Mammary epithelial cell (primary cell): ENCODE measurements at regions not wholly inside any gene's neighbourhood (a gene's known extent, or its start where the extent isn't known, plus 50 kb on each side); places are given as distances from the start of the nearest gene placed in this dataset.
A peak's percentile ranks its signal among the peaks of the same experiment; 100 is the strongest.

ENCODE experiments used
- CTCF ChIP-seq, 2 donors: IDR thresholded peaks in 1 of 2; conservative IDR thresholded peaks in 1 of 2; 2 replicates each; pipeline ENCODE4 v1.5.1; 2011 to 2012; ENCODE audit warnings: inconsistent platforms in 2 of 2, low read length in 2 of 2, mild to moderate bottlenecking in 2 of 2, control low read depth in 1 of 2, low read depth in 1 of 2; ENCODE audit not compliant: insufficient read depth in 1 of 2; ENCODE audit errors: extremely low read depth in 1 of 2
- EZH2 ChIP-seq: IDR thresholded peaks from 2 replicates; pipeline ENCODE4 v1.6.1; 2012; ENCODE audit warnings: low read length, inconsistent platforms, borderline replicate concordance

GRCh38 chr2:205903549-205904129, 182.3 kb downstream of the INO80D start:
- TF ChIP-seq CTCF (conservative IDR thresholded peaks at IDR 0.05 in 1 of 2, IDR thresholded peaks at IDR 0.05 in 1 of 2; ENCODE audit: extremely low read depth in 1 of 2, insufficient read depth in 1 of 2, low read depth in 1 of 2, low read length in 2 of 2) (peak; percentile 20 to 40), EZH2 (no peak)
